GM12892 (cell line): ENCODE measurements at regions not wholly inside any gene's neighbourhood (a gene's known extent, or its start where the extent isn't known, plus 50 kb on each side); places are given as distances from the start of the nearest gene placed in this dataset.

Source experiments
- POLR2A ChIP-seq: IDR thresholded peaks from 2 replicates; pipeline ENCODE4 v1.6.1; 2011; ENCODE audit warnings: low read depth, low read length, control low read depth
- POLR2AphosphoS5 ChIP-seq: IDR thresholded peaks from 2 replicates; pipeline ENCODE4 v1.6.1; 2011; ENCODE audit warnings: low read depth, low read length, control low read depth
- TAF1 ChIP-seq: IDR thresholded peaks from 2 replicates; pipeline ENCODE4 v1.6.1; 2011; ENCODE audit warnings: low read depth, mild to moderate bottlenecking, control low read depth, low read length, borderline replicate concordance

- TF ChIP-seq POLR2A: no peak
- TF ChIP-seq POLR2AphosphoS5: no peak
- no peak for TF ChIP-seq TAF1
Observed at GRCh38 chr15:96554541-96554940, 224.0 kb downstream of the NR2F2 start.
